Retinal pigment epithelial cell (primary cell): ENCODE measurements at regions not wholly inside any gene's neighbourhood (a gene's known extent, or its start where the extent isn't known, plus 50 kb on each side); places are given as distances from the start of the nearest gene placed in this dataset.

Experiments used
- DNase-seq: peaks from one replicate; pipeline ENCODE4 v3.0.0-alpha.2; 2010; ENCODE audit warnings: low read depth
- H3K4me3 ChIP-seq: 2 replicates; pipeline ENCODE4 v1.5.1; 2011; ENCODE audit warnings: mild to moderate bottlenecking, low read length, control low read depth, moderate library complexity
- TF ChIP-seq, protein P1 (sequence below): conservative IDR thresholded peaks from 2 replicates; pipeline ENCODE4 v1.5.1; 2011; ENCODE audit warnings: low read depth, low read length, control low read depth, inconsistent platforms

DNA sequence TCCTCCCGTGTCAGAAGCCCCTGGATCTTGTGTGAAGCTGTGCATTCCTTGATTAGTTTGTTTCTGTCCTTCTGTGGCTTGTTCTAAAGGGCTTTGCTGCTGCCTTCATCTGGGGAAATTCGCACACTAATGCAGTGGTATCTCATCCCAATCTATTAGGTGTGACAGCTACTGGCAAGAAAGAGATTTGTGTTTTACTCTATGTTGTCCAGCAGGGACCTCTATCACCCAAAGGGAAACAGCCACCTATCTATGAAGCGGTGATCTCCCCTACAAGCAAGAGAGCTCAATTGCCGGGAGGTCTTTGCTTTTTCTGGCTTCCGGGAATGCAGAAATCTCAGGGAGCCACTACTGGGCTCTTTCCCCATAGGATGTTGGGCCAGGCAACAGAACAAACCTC lies 151.8 kb downstream of the NRN1 start:
- H3K4me3 ChIP-seq = no peak overlapping the region
- TF ChIP-seq, protein P1, sequence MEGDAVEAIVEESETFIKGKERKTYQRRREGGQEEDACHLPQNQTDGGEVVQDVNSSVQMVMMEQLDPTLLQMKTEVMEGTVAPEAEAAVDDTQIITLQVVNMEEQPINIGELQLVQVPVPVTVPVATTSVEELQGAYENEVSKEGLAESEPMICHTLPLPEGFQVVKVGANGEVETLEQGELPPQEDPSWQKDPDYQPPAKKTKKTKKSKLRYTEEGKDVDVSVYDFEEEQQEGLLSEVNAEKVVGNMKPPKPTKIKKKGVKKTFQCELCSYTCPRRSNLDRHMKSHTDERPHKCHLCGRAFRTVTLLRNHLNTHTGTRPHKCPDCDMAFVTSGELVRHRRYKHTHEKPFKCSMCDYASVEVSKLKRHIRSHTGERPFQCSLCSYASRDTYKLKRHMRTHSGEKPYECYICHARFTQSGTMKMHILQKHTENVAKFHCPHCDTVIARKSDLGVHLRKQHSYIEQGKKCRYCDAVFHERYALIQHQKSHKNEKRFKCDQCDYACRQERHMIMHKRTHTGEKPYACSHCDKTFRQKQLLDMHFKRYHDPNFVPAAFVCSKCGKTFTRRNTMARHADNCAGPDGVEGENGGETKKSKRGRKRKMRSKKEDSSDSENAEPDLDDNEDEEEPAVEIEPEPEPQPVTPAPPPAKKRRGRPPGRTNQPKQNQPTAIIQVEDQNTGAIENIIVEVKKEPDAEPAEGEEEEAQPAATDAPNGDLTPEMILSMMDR = no peak
- DNase-seq = no peak

DNA sequence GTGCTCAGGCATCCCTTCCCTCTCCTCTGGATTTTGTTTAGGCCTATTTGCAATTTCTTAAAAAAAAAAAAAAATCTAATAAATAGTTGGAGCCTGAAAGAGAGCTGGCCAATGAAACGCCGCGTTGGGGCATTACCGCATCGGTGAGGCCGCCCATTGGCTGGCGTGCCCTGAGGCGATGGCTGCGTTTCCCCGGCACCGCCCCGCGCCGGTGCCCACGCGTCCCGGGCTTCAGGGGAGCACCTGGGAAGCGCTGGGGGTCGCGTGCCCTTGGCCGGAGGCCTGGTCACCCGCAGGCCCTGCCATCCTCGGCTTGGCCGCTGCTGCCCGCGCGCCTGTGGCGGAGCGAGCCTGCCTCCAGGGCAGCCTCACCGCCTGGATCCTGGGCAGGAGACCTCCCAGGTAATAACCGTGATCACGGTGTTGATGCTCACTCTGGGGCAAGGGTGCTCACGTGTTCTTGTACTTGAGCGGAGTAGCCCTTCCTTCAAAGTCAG lies 155.4 kb downstream of the NRN1 start:
- peak; percentile 5 for DNase-seq
- peak overlapping the region; percentile 46 for H3K4me3 ChIP-seq
- TF ChIP-seq, protein P1 = no peak

DNA sequence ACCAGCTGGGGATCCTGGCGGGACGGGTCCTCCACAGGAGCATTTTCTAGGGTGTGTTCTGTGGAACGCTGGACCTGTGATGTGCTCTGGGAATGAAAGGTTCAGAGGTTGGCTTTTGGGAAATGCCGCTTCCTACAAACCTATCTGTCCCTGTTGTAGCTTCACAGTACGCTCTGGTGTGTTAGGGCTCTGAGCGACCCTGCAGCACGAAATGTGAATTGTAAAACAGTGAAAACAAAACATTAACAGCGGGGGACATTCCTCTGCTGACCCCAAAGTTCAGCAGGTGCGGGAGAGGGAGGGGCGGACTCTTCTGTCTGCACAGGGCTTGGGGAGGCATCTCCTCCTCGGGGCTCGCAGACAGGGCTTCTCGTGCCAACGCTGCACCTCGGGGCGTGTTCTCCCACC lies 155.9 kb downstream of the NRN1 start:
- TF ChIP-seq, protein P1 = no peak
- DNase-seq = no peak
- H3K4me3 ChIP-seq = peak overlapping the region; percentile 46

DNA sequence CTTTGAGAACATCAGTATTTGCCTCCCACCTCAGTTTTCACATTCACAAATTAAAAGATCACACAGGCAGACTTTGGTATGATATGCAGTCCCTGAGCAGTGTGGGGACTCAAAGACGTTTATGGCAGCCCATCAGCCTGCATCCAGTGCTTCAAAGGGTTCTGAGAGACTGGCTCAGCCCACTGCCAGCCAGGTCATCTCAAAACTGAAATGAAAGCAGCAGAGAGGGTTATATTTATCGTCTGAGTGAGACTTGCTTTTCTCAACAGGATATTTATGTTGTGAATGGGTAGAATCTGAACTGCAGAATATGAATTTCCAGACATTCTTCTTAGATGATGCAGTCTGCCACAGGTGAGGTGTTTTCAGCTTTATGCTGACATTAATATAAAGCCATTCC lies 159.8 kb downstream of the NRN1 start:
- no peak for DNase-seq
- TF ChIP-seq, protein P1 = no peak
- H3K4me3 ChIP-seq = no peak overlapping the region

DNA sequence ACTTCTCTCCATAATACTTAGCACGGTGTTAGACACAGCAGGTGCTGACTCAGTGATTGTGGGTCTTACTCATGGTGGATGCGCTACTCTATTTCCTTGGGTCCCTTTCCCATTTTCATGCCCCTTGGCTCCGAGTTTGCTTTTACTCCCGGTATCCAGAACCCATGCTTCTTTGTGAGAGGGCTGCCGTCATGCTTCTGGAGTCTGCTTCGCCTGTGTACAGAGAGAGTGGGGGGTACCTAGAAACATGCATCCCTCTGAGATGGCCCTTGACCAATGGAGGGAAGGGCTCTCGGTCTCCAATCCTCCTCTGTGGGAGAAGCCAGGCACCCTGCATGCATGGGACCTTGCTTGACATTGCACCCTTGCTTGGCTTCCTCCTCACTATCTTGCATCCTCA lies 160.4 kb downstream of the NRN1 start:
- TF ChIP-seq, protein P1 = no peak
- no peak overlapping the region for H3K4me3 ChIP-seq
- DNase-seq = no peak

DNA sequence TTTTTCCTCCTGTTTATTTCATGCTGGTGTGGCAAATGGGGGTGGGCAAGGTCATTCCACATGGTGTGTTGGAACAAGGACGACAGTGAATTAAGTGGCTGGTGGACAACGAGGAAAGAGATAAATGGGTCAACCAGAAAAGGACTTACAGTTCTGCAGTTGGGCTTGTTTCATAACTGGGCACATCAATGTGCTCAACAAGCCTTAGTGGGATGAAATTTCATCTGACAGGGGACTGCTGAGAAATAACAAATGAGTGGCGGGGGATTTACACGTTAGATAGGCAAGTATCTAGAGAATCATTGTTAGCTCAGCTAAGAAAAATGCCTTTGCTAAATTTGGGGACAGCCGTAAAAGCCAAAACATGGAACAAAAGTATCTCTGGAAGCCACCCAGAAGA lies 163.6 kb downstream of the NRN1 start:
- no peak for DNase-seq
- H3K4me3 ChIP-seq = no peak overlapping the region
- TF ChIP-seq, protein P1 = no peak

DNA sequence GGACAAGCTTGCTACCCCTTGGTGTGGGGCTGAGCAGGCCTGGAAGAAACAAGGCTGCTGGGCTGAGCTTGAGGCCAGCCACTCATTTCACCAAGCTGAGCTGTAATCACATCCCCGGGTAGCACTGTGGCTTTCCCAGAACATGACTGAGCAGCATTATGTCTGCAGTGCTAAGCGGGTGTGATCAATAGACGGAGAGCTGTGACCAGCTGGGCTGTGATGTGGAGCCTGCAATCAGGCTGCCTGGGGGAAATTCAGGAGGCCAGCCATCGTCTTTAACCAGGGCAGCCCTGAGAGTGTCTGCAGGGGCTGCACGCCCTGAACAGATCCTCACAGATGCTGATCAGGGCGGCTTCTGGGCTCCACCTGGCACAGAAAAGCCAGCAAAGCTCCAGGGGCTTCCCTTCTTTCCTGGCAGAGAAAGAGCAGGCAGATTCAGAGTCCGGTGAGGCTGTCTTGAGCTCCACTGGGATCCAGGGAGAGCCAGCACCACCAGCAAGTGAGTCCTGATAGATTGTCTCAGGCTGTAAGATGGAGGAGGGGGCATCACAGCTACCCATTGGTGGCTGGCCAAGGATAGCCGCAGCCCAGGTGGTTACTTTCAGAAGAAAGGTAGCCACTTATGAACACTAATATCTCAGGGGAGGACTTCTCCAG lies 165.9 kb downstream of the NRN1 start:
- no peak overlapping the region for H3K4me3 ChIP-seq
- TF ChIP-seq, protein P1 = no peak
- DNase-seq = no peak
